ENCODE measurements at regions not wholly inside any gene's neighbourhood (a gene's known extent, or its start where the extent isn't known, plus 50 kb on each side); places are given as distances from the start of the nearest gene placed in this dataset.
A peak's percentile ranks its signal among the peaks of the same experiment; 100 is the strongest.

- no TSS peak for BruUV-seq (replicated peaks)
- no peaks in the 10 kb centered on the region for H4K20me1 ChIP-seq (ENCODE audit: insufficient read depth, low read length)
- no peak overlapping the region for H3K4me2 ChIP-seq (ENCODE audit: low read depth, low read length)
- no peak overlapping the region for H2AFZ ChIP-seq (ENCODE audit: low read length)
- FAIRE-seq (peak; percentile 57), DNase-seq (ENCODE audit: low spot score) (peak; percentile 41), ATAC-seq (peak; percentile 97)
- CTCF ChIA-PET (ENCODE audit: low intra/inter-chr PET ratio, low total read pairs): interaction anchor here (1.2 to 2.4 kb wide), 2 partner anchors 1063 to 1705 kb away, joined by 3 to 29 read pairs; no protein-coding TSS in a partner anchor
- in situ Hi-C loops (cut with HindIII; ENCODE audit: extremely low pct_ligation_motif_present, low pct_unique_long_range_greater_than_20kb): loop anchor here (5.0 kb wide), 1 partner anchor 1062 kb away; no protein-coding TSS in a partner anchor
- H3K4me1 ChIP-seq (ENCODE audit: insufficient read depth, low read length): no peaks in the 10 kb centered on the region
- no peaks in the 10 kb centered on the region for H3K79me2 ChIP-seq (ENCODE audit: insufficient read depth, low read length)
- POLR2A ChIA-PET: no interaction called here
- H3K9me3 ChIP-seq (ENCODE audit: low read length): no peaks in the 10 kb centered on the region
- no peaks in the 10 kb centered on the region for H3K36me3 ChIP-seq (replicated peaks in 1 of 2; ENCODE audit: control insufficient read depth in 1 of 2, insufficient read depth in 2 of 2, low read length in 2 of 2)
- H3K9ac ChIP-seq (ENCODE audit: insufficient read depth, low read depth, low read length): no peak overlapping the region
- H3K4me3 ChIP-seq (replicated peaks in 1 of 3; ENCODE audit: insufficient read depth in 1 of 3, low read depth in 2 of 3, low read length in 3 of 3): no peak overlapping the region
- intact Hi-C loops (cut with micrococcal nuclease; ENCODE audit: unreplicated experiment): no loop called here
- TF ChIP-seq CTCF (CRISPR knock-in tag; IDR thresholded peaks at IDR 0.05): peak; percentile 86
- TF ChIP-seq SMC3 (IDR thresholded peaks at IDR 0.05; ENCODE audit: low read length): peak; percentile 57; the same call in 1 of the 2 replicates
- peak; percentile 57 for TF ChIP-seq RAD21 (CRISPR knock-in tag; IDR thresholded peaks at IDR 0.05)
- no peak for TF ChIP-seq NCOA5 (CRISPR knock-in tag; IDR thresholded peaks at IDR 0.05)
- TF ChIP-seq STAG1 (CRISPR knock-in tag; IDR thresholded peaks at IDR 0.05): peak; percentile 89
- no peak for TF ChIP-seq ARNTL (CRISPR knock-in tag; IDR thresholded peaks at IDR 0.05)
- 0% methylated on average over 6 of the region's 7 CpGs for WGBS (ENCODE audit: low lambda C conversion rate)
- no peaks in the 10 kb centered on the region for H3K27me3 ChIP-seq (ENCODE audit: control insufficient read depth in 1 of 2, insufficient read depth in 2 of 2, low read length in 2 of 2)
- no peak overlapping the region for H3K27ac ChIP-seq (ENCODE audit: extremely low read length, insufficient read depth, low read length)
Measured at GRCh38 chr11:42524534-42525227, 787.1 kb upstream of the API5 start.

- Histone ChIP-seq H3K9me3 (ENCODE audit: low read length) (no peaks in the 10 kb centered on the region), H4K20me1 (ENCODE audit: insufficient read depth, low read length) (no peaks in the 10 kb centered on the region), H3K27me3 (ENCODE audit: control insufficient read depth in 1 of 2, insufficient read depth in 2 of 2, low read length in 2 of 2) (no peaks in the 10 kb centered on the region), H2AFZ (ENCODE audit: low read length) (no peak overlapping the region), H3K4me2 (ENCODE audit: low read depth, low read length) (no peak overlapping the region), H3K9ac (ENCODE audit: insufficient read depth, low read depth, low read length) (no peak overlapping the region), H3K36me3 (replicated peaks in 1 of 2; ENCODE audit: control insufficient read depth in 1 of 2, insufficient read depth in 2 of 2, low read length in 2 of 2) (no peaks in the 10 kb centered on the region), H3K27ac (ENCODE audit: extremely low read length, insufficient read depth, low read length) (no peak overlapping the region), H3K4me3 (replicated peaks in 1 of 3; ENCODE audit: insufficient read depth in 1 of 3, low read depth in 2 of 3, low read length in 3 of 3) (no peak overlapping the region), H3K79me2 (ENCODE audit: insufficient read depth, low read length) (no peaks in the 10 kb centered on the region), H3K4me1 (ENCODE audit: insufficient read depth, low read length) (no peaks in the 10 kb centered on the region)
- in situ Hi-C loops (cut with HindIII; ENCODE audit: extremely low pct_ligation_motif_present, low pct_unique_long_range_greater_than_20kb): no loop called here
- DNase-seq (ENCODE audit: low spot score) (no peak), FAIRE-seq (no peak), ATAC-seq (no peak)
- CTCF ChIA-PET (ENCODE audit: low intra/inter-chr PET ratio, low total read pairs): no interaction called here
- POLR2A ChIA-PET: no interaction called here
- 32% methylated on average over 2 of the region's 4 CpGs for WGBS (ENCODE audit: low lambda C conversion rate)
- intact Hi-C loops (cut with micrococcal nuclease; ENCODE audit: unreplicated experiment): no loop called here
- BruUV-seq (replicated peaks): no TSS peak
- TF ChIP-seq IRF1 (CRISPR knock-in tag; IDR thresholded peaks at IDR 0.05; ENCODE audit: low read depth) (no peak), ZNF17 (CRISPR knock-in tag; IDR thresholded peaks at IDR 0.05) (no peak), ZNF230 (CRISPR knock-in tag; IDR thresholded peaks at IDR 0.05) (no peak), ZNF687 (CRISPR knock-in tag; IDR thresholded peaks at IDR 0.05) (no peak)
Measured at GRCh38 chr11:42526426-42526825, 785.4 kb upstream of the API5 start.
